Endodermal cell (in vitro differentiated cells): ENCODE measurements at regions not wholly inside any gene's neighbourhood (a gene's known extent, or its start where the extent isn't known, plus 50 kb on each side); places are given as distances from the start of the nearest gene placed in this dataset.

Source experiments
- DNase-seq: peaks from one replicate; pipeline ENCODE4 v3.0.0-alpha.2; 2017
- H3K27ac ChIP-seq: 2 replicates; pipeline ENCODE4 v1.5.1; 2013; ENCODE audit warnings: mild to moderate bottlenecking, low read depth, low read length, moderate library complexity
- H3K27me3 ChIP-seq: 2 replicates; pipeline ENCODE4 v1.6.1; 2013; ENCODE audit warnings: mild to moderate bottlenecking, low read length, moderate library complexity; ENCODE audit not compliant: insufficient read depth, control insufficient read depth, poor library complexity, severe bottlenecking
- H3K36me3 ChIP-seq: 2 replicates; pipeline ENCODE4 v1.7.0; 2013; ENCODE audit warnings: mild to moderate bottlenecking, low read length, moderate library complexity; ENCODE audit not compliant: control insufficient read depth, insufficient read depth
- H3K4me1 ChIP-seq: one replicate; pipeline ENCODE4 v1.7.0; 2013; ENCODE audit warnings: low read length; ENCODE audit not compliant: control insufficient read depth, insufficient read depth
- H3K4me3 ChIP-seq: 2 replicates; pipeline ENCODE4 v1.5.1; 2013; ENCODE audit warnings: mild to moderate bottlenecking, low read length, moderate library complexity
- H3K9ac ChIP-seq: 2 replicates; pipeline ENCODE4 v1.6.1; 2013; ENCODE audit warnings: mild to moderate bottlenecking, low read length, moderate library complexity; ENCODE audit not compliant: poor library complexity, severe bottlenecking; ENCODE audit errors: extremely low read depth
- H3K9me3 ChIP-seq: 2 replicates; pipeline ENCODE4 v1.6.1; 2013; ENCODE audit warnings: mild to moderate bottlenecking, low read length, moderate library complexity; ENCODE audit not compliant: control insufficient read depth
- H3K27ac Mint-ChIP-seq: 2 replicates; pipeline ENCODE4 v1.8.0; 2020; ENCODE audit warnings: mixed read lengths
- H3K27me3 Mint-ChIP-seq: 2 replicates; pipeline ENCODE4 v1.8.0; 2021; ENCODE audit warnings: mild to moderate bottlenecking, mixed read lengths; ENCODE audit not compliant: insufficient read depth
- H3K36me3 Mint-ChIP-seq: 2 replicates; pipeline ENCODE4 v1.8.0; 2020; ENCODE audit warnings: low read depth, mixed read lengths
- H3K4me1 Mint-ChIP-seq: 2 replicates; pipeline ENCODE4 v1.8.0; 2020; ENCODE audit warnings: mixed read lengths
- H3K4me3 Mint-ChIP-seq: 2 replicates; pipeline ENCODE4 v1.8.0; 2020; ENCODE audit warnings: mild to moderate bottlenecking, moderate library complexity, mixed read lengths
- H3K9me3 Mint-ChIP-seq: 2 replicates; pipeline ENCODE4 v1.8.0; 2020; ENCODE audit warnings: mild to moderate bottlenecking, mixed read lengths
- WGBS, 2 experiments: methylation state at CpG; one replicate each; pipeline versions ENCODE4 v1.1.5 to v1.1.7; 2013; ENCODE audit warnings: missing lambda C conversion rate in 2 of 2, mixed read lengths in 1 of 2; ENCODE audit not compliant: insufficient coverage in 1 of 2, insufficient read length in 1 of 2; 5-methylcytosine and 5-hydroxymethylcytosine counted together
- TF ChIP-seq, protein P1 (sequence below): fragments of 200-600 bp; sonication (generic); conservative IDR thresholded peaks from 2 replicates; pipeline ENCODE4 v1.5.0; 2021; ENCODE audit warnings: antibody characterized with exemption, mild to moderate bottlenecking

DNA sequence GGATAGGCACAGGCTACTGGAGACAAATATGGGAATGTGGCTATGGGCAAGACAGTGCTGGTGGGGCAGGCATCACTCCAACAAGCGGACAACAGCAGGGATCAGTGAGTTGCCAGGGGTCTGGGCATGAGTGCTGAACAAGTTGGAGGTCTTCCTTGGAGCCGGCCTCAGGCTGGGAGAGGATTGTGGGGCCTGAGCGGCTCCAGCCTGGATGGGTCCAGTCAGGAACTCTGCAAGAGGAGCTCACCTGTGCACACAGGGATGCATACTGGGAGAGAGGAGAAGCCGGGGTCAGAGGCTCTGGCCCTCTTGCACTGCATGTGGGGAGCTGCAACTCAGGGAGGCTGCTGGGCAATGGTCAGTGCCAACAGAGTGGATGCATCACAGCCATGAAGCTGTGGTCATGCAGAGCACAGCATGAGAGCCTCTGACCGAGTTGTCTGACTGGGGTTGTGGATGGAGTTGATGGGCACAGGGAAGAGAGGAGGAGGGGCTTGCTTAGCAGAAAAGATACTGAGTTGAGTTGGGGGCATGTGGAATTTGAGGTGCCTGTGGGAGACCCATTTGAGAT is 204.0 kb upstream of the ZNF32 start:
- no peaks in the 10 kb centered on the region for H3K4me1 ChIP-seq
- H3K27ac ChIP-seq, result no peak overlapping the region
- Mint-ChIP-seq H3K9me3 (no peaks in the 10 kb centered on the region), H3K27ac (no peak overlapping the region), H3K27me3 (peaks cover 3% of the 10 kb centered on the region), H3K4me1 (no peaks in the 10 kb centered on the region), H3K4me3 (no peak overlapping the region), H3K36me3 (no peaks in the 10 kb centered on the region)
- H3K4me3 ChIP-seq, result no peak overlapping the region
- DNase-seq, result no peak
- no peaks in the 10 kb centered on the region for H3K36me3 ChIP-seq
- H3K27me3 ChIP-seq, result no peaks in the 10 kb centered on the region
- TF ChIP-seq, protein P1, sequence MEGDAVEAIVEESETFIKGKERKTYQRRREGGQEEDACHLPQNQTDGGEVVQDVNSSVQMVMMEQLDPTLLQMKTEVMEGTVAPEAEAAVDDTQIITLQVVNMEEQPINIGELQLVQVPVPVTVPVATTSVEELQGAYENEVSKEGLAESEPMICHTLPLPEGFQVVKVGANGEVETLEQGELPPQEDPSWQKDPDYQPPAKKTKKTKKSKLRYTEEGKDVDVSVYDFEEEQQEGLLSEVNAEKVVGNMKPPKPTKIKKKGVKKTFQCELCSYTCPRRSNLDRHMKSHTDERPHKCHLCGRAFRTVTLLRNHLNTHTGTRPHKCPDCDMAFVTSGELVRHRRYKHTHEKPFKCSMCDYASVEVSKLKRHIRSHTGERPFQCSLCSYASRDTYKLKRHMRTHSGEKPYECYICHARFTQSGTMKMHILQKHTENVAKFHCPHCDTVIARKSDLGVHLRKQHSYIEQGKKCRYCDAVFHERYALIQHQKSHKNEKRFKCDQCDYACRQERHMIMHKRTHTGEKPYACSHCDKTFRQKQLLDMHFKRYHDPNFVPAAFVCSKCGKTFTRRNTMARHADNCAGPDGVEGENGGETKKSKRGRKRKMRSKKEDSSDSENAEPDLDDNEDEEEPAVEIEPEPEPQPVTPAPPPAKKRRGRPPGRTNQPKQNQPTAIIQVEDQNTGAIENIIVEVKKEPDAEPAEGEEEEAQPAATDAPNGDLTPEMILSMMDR, result no peak
- 89 to 90% methylated on average over 3 to 5 of the region's 5 CpGs for WGBS, 2 experiments
- no peaks in the 10 kb centered on the region for H3K9me3 ChIP-seq
- no peak overlapping the region for H3K9ac ChIP-seq

DNA sequence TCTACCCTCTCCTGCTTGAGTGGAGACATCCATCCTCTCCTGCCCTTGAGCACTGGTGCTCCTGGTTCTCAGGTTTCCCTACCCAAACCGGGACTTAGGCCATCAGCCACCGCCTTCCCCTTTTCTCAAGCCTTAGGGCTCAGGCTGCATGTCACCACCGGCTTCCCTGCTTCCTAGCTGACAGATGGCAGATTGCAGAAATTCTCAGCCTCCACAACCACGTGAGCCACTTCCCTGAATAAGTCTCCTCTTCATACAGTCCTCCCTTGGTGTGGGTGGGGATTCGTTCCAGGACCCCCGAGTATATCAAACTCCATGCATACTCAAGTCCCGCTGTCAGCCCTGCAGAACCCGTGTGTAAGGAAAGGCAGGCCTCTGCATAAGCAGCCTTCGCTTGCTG is 203.5 kb upstream of the ZNF32 start:
- peaks cover 3% of the 10 kb centered on the region for H3K27me3 Mint-ChIP-seq
- H3K4me3 Mint-ChIP-seq, result no peak overlapping the region
- no peaks in the 10 kb centered on the region for H3K27me3 ChIP-seq
- H3K9me3 Mint-ChIP-seq, result no peaks in the 10 kb centered on the region
- no peaks in the 10 kb centered on the region for H3K36me3 ChIP-seq
- H3K36me3 Mint-ChIP-seq, result no peaks in the 10 kb centered on the region
- no peak overlapping the region for H3K9ac ChIP-seq
- H3K9me3 ChIP-seq, result no peaks in the 10 kb centered on the region
- no peak overlapping the region for H3K4me3 ChIP-seq
- DNase-seq, result no peak
- no peak overlapping the region for H3K27ac Mint-ChIP-seq
- 90 to 99% methylated on average over 8 to 9 of the region's 9 CpGs for WGBS, 2 experiments
- TF ChIP-seq, protein P1, result no peak
- H3K4me1 ChIP-seq, result no peaks in the 10 kb centered on the region
- H3K27ac ChIP-seq, result no peak overlapping the region
- H3K4me1 Mint-ChIP-seq, result no peaks in the 10 kb centered on the region

- no peaks in the 10 kb centered on the region for H3K36me3 Mint-ChIP-seq
- no peaks in the 10 kb centered on the region for H3K4me1 ChIP-seq
- H3K9me3 Mint-ChIP-seq, result no peaks in the 10 kb centered on the region
- no peak overlapping the region for H3K27ac ChIP-seq
- H3K9ac ChIP-seq, result no peak overlapping the region
- H3K27me3 Mint-ChIP-seq, result peaks cover 3% of the 10 kb centered on the region
- no peak overlapping the region for H3K4me3 ChIP-seq
- no peaks in the 10 kb centered on the region for H3K9me3 ChIP-seq
- no peak overlapping the region for H3K27ac Mint-ChIP-seq
- TF ChIP-seq, protein P1, result no peak
- peak; percentile 47 for DNase-seq
- WGBS, 2 experiments, result 76% methylated on average over 3 of the region's 3 CpGs; no CpG with 5 or more reads in 1 of the 2 experiments
- H3K4me3 Mint-ChIP-seq, result no peak overlapping the region
- H3K4me1 Mint-ChIP-seq, result no peaks in the 10 kb centered on the region
- no peaks in the 10 kb centered on the region for H3K36me3 ChIP-seq
- H3K27me3 ChIP-seq, result no peaks in the 10 kb centered on the region
Observed at GRCh38 chr10:43851030-43851429, 202.3 kb upstream of the ZNF32 start.
